ENCODE measurements at regions not wholly inside any gene's neighbourhood (a gene's known extent, or its start where the extent isn't known, plus 50 kb on each side); places are given as distances from the start of the nearest gene placed in this dataset.

GRCh38 chr5:20286512-20286911, 298.5 kb upstream of the CDH18 start:
- TF ChIP-seq EZH2 (IDR thresholded peaks at IDR 0.05; ENCODE audit: insufficient read depth, poor library complexity, severe bottlenecking) (no peak), EZH2phosphoT487 (IDR thresholded peaks at IDR 0.05; ENCODE audit: insufficient read depth, low read depth) (no peak)

All from GM23248 (cell line).